ENCODE measurements at regions not wholly inside any gene's neighbourhood (a gene's known extent, or its start where the extent isn't known, plus 50 kb on each side); places are given as distances from the start of the nearest gene placed in this dataset.

DNA sequence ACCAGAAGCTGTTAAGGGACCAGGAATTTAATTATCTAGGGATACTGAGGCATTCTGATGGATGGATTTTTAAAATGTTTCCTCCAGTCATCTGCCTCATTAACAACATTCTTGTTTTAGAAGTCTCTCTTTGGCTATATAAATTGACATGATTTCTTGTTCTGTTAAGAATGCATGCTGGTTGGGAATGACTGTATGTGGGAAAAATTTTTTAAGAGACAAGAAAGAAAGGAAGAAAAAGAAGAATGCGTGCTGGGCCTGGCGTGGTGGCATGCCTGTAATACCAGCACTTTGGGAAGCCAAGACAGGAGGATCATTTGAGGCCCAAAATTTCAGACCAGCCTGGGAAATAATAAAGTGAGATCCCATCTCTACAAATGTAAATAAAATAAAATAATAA is 203.6 kb downstream of the GJA1 start:
- no peak overlapping the region for H3K4ac ChIP-seq (ENCODE audit: low read depth, low read length)
- no peak overlapping the region for H4K8ac ChIP-seq (replicated peaks; ENCODE audit: insufficient read length, low read depth, low read length)
- no peak overlapping the region for H3K56ac ChIP-seq (ENCODE audit: insufficient read length, low read depth, low read length)
- H3K36me3 Mint-ChIP-seq (ENCODE audit: insufficient read depth in 1 of 3, low read depth in 3 of 3) = peaks cover 29 to 48% (median 41%) of the 10 kb centered on the region in 3 experiments
- H3K23me2 ChIP-seq (ENCODE audit: insufficient read length, low read depth, low read length, poor library complexity, severe bottlenecking) = no peaks in the 10 kb centered on the region
- H4K5ac ChIP-seq (ENCODE audit: insufficient read length, low read depth, low read length) = no peak overlapping the region
- no peak overlapping the region for H3K18ac ChIP-seq (ENCODE audit: insufficient read length, low read depth, low read length)
- H3K79me2 ChIP-seq (ENCODE audit: insufficient read depth, low read length) = no peaks in the 10 kb centered on the region
- TF ChIP-seq, protein P1, sequence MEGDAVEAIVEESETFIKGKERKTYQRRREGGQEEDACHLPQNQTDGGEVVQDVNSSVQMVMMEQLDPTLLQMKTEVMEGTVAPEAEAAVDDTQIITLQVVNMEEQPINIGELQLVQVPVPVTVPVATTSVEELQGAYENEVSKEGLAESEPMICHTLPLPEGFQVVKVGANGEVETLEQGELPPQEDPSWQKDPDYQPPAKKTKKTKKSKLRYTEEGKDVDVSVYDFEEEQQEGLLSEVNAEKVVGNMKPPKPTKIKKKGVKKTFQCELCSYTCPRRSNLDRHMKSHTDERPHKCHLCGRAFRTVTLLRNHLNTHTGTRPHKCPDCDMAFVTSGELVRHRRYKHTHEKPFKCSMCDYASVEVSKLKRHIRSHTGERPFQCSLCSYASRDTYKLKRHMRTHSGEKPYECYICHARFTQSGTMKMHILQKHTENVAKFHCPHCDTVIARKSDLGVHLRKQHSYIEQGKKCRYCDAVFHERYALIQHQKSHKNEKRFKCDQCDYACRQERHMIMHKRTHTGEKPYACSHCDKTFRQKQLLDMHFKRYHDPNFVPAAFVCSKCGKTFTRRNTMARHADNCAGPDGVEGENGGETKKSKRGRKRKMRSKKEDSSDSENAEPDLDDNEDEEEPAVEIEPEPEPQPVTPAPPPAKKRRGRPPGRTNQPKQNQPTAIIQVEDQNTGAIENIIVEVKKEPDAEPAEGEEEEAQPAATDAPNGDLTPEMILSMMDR (conservative IDR thresholded peaks at IDR 0.05) = no peak
- no peak overlapping the region for H3T11ph ChIP-seq (ENCODE audit: low read length)
- H2BK120ac ChIP-seq (ENCODE audit: low read depth, low read length, poor library complexity, severe bottlenecking) = no peak overlapping the region
- H2AK5ac ChIP-seq (ENCODE audit: insufficient read length, low read length) = no peak overlapping the region
- H3K9ac ChIP-seq (ENCODE audit: extremely low read depth, insufficient read length, low read length) = no peak overlapping the region
- H2AFZ ChIP-seq (ENCODE audit: low read length) = no peak overlapping the region
- no peaks in the 10 kb centered on the region for H3K79me1 ChIP-seq (ENCODE audit: insufficient read depth, low read depth, low read length, poor library complexity, severe bottlenecking)
- H2BK20ac ChIP-seq (ENCODE audit: low read depth, low read length, poor library complexity, severe bottlenecking) = no peak overlapping the region
- no CpG with 5 or more reads among the region's 2 CpGs for WGBS (ENCODE audit: extremely low coverage, insufficient read length, low lambda C conversion rate)
- H4K91ac ChIP-seq (ENCODE audit: insufficient read length, low read depth, low read length) = no peak overlapping the region
- no peaks in the 10 kb centered on the region for H4K20me1 ChIP-seq (ENCODE audit: control insufficient read depth, insufficient read depth, insufficient read length)
- no peak overlapping the region for H3K4me3 Mint-ChIP-seq
- no peaks in the 10 kb centered on the region for H3K4me1 Mint-ChIP-seq
- H3K4me2 ChIP-seq (ENCODE audit: insufficient read depth, insufficient read length, low read length) = no peak overlapping the region
- no peak overlapping the region for H2BK5ac ChIP-seq (ENCODE audit: insufficient read length, low read length)
- H3K9me3 ChIP-seq (ENCODE audit: control insufficient read depth, low read depth, low read length) = peaks cover 25% of the 10 kb centered on the region
- no peak overlapping the region for H3K14ac ChIP-seq (ENCODE audit: insufficient read depth, low read length)
- no peaks in the 10 kb centered on the region for H3K4me1 ChIP-seq (ENCODE audit: insufficient read depth, low read length)
- H3K23ac ChIP-seq (ENCODE audit: insufficient read length, low read depth, low read length) = no peak overlapping the region
- no peak overlapping the region for H2BK15ac ChIP-seq (ENCODE audit: low read depth, low read length)
- H3K27me3 ChIP-seq (ENCODE audit: insufficient read depth, low read length) = no peaks in the 10 kb centered on the region
- no peak overlapping the region for H3K27ac Mint-ChIP-seq
- no peaks in the 10 kb centered on the region; the same call in 1 of the 2 replicates for H3K27me3 Mint-ChIP-seq (ENCODE audit: low read depth)
- H3K27ac ChIP-seq (ENCODE audit: insufficient read length, low read depth, low read length) = no peak overlapping the region
- H3K9me3 Mint-ChIP-seq = peaks cover 39 to 45% of the 10 kb centered on the region in 2 experiments
- H2BK12ac ChIP-seq (ENCODE audit: insufficient read length, low read depth, low read length) = no peak overlapping the region
- DNase-seq = no peak

Measured in H9 (cell line).